NOMO-1 treated with dmso at 0.1 percent for 144 hours (cell line): ENCODE measurements at regions not wholly inside any gene's neighbourhood (a gene's known extent, or its start where the extent isn't known, plus 50 kb on each side); places are given as distances from the start of the nearest gene placed in this dataset.

Experiments used
- DNase-seq: peaks from one replicate; lab custom pipeline; 2025; ENCODE audit not compliant: unreplicated experiment; lab: John Stamatoyannopoulos, UW

- no peak for DNase-seq
These were observed 396.6 kb upstream of the DYNLRB2 start for GRCh38 chr16:80144191-80144590.

- no peak for DNase-seq
These were observed 397.9 kb upstream of the DYNLRB2 start for GRCh38 chr16:80142940-80143339.

- no peak for DNase-seq
These were observed 398.5 kb upstream of the DYNLRB2 start for GRCh38 chr16:80142281-80142680.

- no peak for DNase-seq
These were observed 411.0 kb upstream of the DYNLRB2 start for GRCh38 chr16:80129791-80130190.

GRCh38 chr16:80125677-80126076, 415.1 kb upstream of the DYNLRB2 start:
- no peak for DNase-seq

GRCh38 chr16:80123189-80123588, 417.6 kb upstream of the DYNLRB2 start:
- DNase-seq, result no peak

- DNase-seq, result no peak
These were observed 418.7 kb upstream of the DYNLRB2 start for GRCh38 chr16:80122115-80122514.

- no peak for DNase-seq
These were observed 419.3 kb upstream of the DYNLRB2 start for GRCh38 chr16:80121522-80121909.

- no peak for DNase-seq
These were observed 419.8 kb upstream of the DYNLRB2 start for GRCh38 chr16:80120899-80121521.

- no peak for DNase-seq
These were observed 423.1 kb upstream of the DYNLRB2 start for GRCh38 chr16:80117556-80118130.

GRCh38 chr16:80116711-80117110, 424.1 kb upstream of the DYNLRB2 start:
- DNase-seq, result no peak

- no peak for DNase-seq
These were observed 426.1 kb upstream of the DYNLRB2 start for GRCh38 chr16:80114699-80115098.

GRCh38 chr16:80113873-80114574, 426.8 kb upstream of the DYNLRB2 start:
- no peak for DNase-seq

- DNase-seq, result no peak
These were observed 431.2 kb upstream of the DYNLRB2 start for GRCh38 chr16:80109581-80109980.

- DNase-seq, result no peak
These were observed 432.9 kb upstream of the DYNLRB2 start for GRCh38 chr16:80107900-80108299.

- no peak for DNase-seq
These were observed 435.0 kb upstream of the DYNLRB2 start for GRCh38 chr16:80105751-80106150.

- DNase-seq, result no peak
These were observed 435.6 kb upstream of the DYNLRB2 start for GRCh38 chr16:80105160-80105559.

- no peak for DNase-seq
These were observed 436.4 kb upstream of the DYNLRB2 start for GRCh38 chr16:80104401-80104800.

- no peak for DNase-seq
These were observed 437.3 kb upstream of the DYNLRB2 start for GRCh38 chr16:80103463-80103862.

- DNase-seq, result no peak
These were observed 439.8 kb upstream of the DYNLRB2 start for GRCh38 chr16:80100846-80101451.

- no peak for DNase-seq
These were observed 440.6 kb upstream of the DYNLRB2 start for GRCh38 chr16:80100186-80100585.

GRCh38 chr16:80097098-80097497, 443.7 kb upstream of the DYNLRB2 start:
- DNase-seq, result no peak
